H1 (cell line): ENCODE measurements at regions not wholly inside any gene's neighbourhood (a gene's known extent, or its start where the extent isn't known, plus 50 kb on each side); places are given as distances from the start of the nearest gene placed in this dataset.

Source experiments
- CTCF ChIA-PET: fragments of 300-600 bp; sonication (Branson Sonifier 250); formaldehyde crosslinking; loops from one replicate; lab custom pipeline; 2021; ENCODE audit not compliant: partially characterized antibody; lab: Charles Lee
- POLR2A ChIA-PET: fragments of 300-600 bp; sonication (Branson Sonifier 250); formaldehyde crosslinking; loops from one replicate; lab custom pipeline; 2021; ENCODE audit warnings: inconsistent platforms; ENCODE audit not compliant: partially characterized antibody; lab: Charles Lee
- DNase-seq, 2 experiments: peaks; one replicate each; pipeline versions ENCODE4 v3.0.0 to v3.0.0-alpha.2; 2010 to 2022; ENCODE audit warnings: low spot score in 2 of 2, low read depth in 1 of 2, mixed read lengths in 1 of 2
- FAIRE-seq: peaks from 2 replicates; lab custom pipeline; 2011; peaks lifted over from hg19 to GRCh38; lab: Jason Lieb, UNC
- H2AFZ ChIP-seq: 2 replicates; pipeline ENCODE4 v1.8.1; 2012; ENCODE audit warnings: low read length, inconsistent platforms
- H2AK5ac ChIP-seq: 2 replicates; pipeline ENCODE4 v1.6.1; 2013; ENCODE audit warnings: low read depth, low read length
- H2BK120ac ChIP-seq: replicated peaks from 2 replicates; pipeline ENCODE3; 2013; ENCODE audit warnings: low read depth, low read length, inconsistent platforms
- H2BK12ac ChIP-seq: 2 replicates; pipeline ENCODE4 v1.6.1; 2013; ENCODE audit warnings: low read depth, low read length
- H2BK15ac ChIP-seq: 2 replicates; pipeline ENCODE4 v1.6.1; 2013; ENCODE audit warnings: low read length
- H2BK20ac ChIP-seq: 2 replicates; pipeline ENCODE4 v1.6.1; 2013; ENCODE audit warnings: low read length
- H2BK5ac ChIP-seq: 2 replicates; pipeline ENCODE4 v1.6.1; 2013; ENCODE audit warnings: low read depth, low read length
- H3K14ac ChIP-seq: 2 replicates; pipeline ENCODE4 v1.6.1; 2013; ENCODE audit warnings: inconsistent platforms; ENCODE audit not compliant: insufficient read length
- H3K18ac ChIP-seq: 2 replicates; pipeline ENCODE4 v1.6.1; 2013; ENCODE audit warnings: low read length; ENCODE audit errors: extremely low read depth
- H3K23ac ChIP-seq: 2 replicates; pipeline ENCODE4 v1.6.1; 2013; ENCODE audit warnings: inconsistent platforms; ENCODE audit not compliant: insufficient read length
- H3K23me2 ChIP-seq: 2 replicates; pipeline ENCODE4 v1.6.1; 2013; ENCODE audit warnings: low read depth, low read length
- H3K27ac ChIP-seq: 2 replicates; pipeline ENCODE4 v1.6.1; 2011; ENCODE audit warnings: low read depth, low read length, inconsistent platforms
- H3K27me3 ChIP-seq, 4 experiments: replicated peaks in 1 of 4; 1 replicate in 1 of 4; 2 replicates in 3 of 4; pipeline versions ENCODE4 v1.6.1 to v1.8.1; 2011 to 2013; ENCODE audit warnings: low read length in 3 of 4, mild to moderate bottlenecking in 3 of 4, inconsistent platforms in 2 of 4, mixed read lengths in 2 of 4, moderate library complexity in 1 of 4; ENCODE audit not compliant: control insufficient read depth in 3 of 4, insufficient read depth in 3 of 4; ENCODE audit errors: extremely low read depth in 1 of 4
- H3K36me3 ChIP-seq, 4 experiments: 2 replicates each; pipeline versions ENCODE4 v1.6.1 to v1.8.1; 2011 to 2013; ENCODE audit warnings: mild to moderate bottlenecking in 4 of 4, low read length in 3 of 4, moderate library complexity in 2 of 4, control low read depth in 1 of 4, inconsistent platforms in 1 of 4; ENCODE audit not compliant: insufficient read depth in 4 of 4, control insufficient read depth in 2 of 4
- H3K4ac ChIP-seq: replicated peaks from 2 replicates; pipeline ENCODE3; 2013; ENCODE audit warnings: low read length, low read depth, mixed read lengths, inconsistent platforms; ENCODE audit not compliant: insufficient read length
- H3K4me1 ChIP-seq, 4 experiments: replicated peaks in 1 of 4; 1 replicate in 1 of 4; 2 replicates in 3 of 4; pipeline versions ENCODE4 v1.6.1 to v1.8.1; 2011 to 2013; ENCODE audit warnings: low read length in 3 of 4, inconsistent platforms in 2 of 4, mixed read lengths in 1 of 4; ENCODE audit not compliant: insufficient read depth in 4 of 4, control insufficient read depth in 3 of 4
- H3K4me2 ChIP-seq, 2 experiments: 2 replicates each; pipeline versions ENCODE4 v1.6.1 to v1.8.1; 2011 to 2013; ENCODE audit warnings: low read depth in 2 of 2, low read length in 2 of 2, control low read depth in 1 of 2, inconsistent platforms in 1 of 2, mild to moderate bottlenecking in 1 of 2; ENCODE audit not compliant: insufficient read depth in 1 of 2
- H3K4me3 ChIP-seq, 4 experiments: fragments of 200-600, 300-600 bp in 1 of 4; sonication (generic), shearing (Covaris generic), sonication (Bioruptor Twin) in 1 of 4; 2 replicates each; pipeline versions ENCODE4 v1.5.1 to v1.8.1; 2011 to 2016; ENCODE audit warnings: low read length in 4 of 4, low read depth in 3 of 4, control low read depth in 2 of 4, inconsistent platforms in 2 of 4, mild to moderate bottlenecking in 2 of 4, mixed read lengths in 1 of 4, moderate library complexity in 1 of 4; ENCODE audit not compliant: insufficient read depth in 2 of 4; ENCODE audit errors: extremely low read depth in 1 of 4
- H3K56ac ChIP-seq: replicated peaks from 2 replicates; pipeline ENCODE3; 2013; ENCODE audit warnings: low read depth, mild to moderate bottlenecking, mixed read lengths, low read length, inconsistent platforms; ENCODE audit not compliant: insufficient read length
- H3K79me1 ChIP-seq: 2 replicates; pipeline ENCODE4 v1.6.1; 2013; ENCODE audit warnings: low read depth, low read length, control low read depth
- H3K79me2 ChIP-seq, 2 experiments: 2 replicates each; pipeline versions ENCODE4 v1.6.1 to v1.8.1; 2012 to 2013; ENCODE audit warnings: low read length in 2 of 2, mild to moderate bottlenecking in 2 of 2, inconsistent platforms in 1 of 2; ENCODE audit not compliant: insufficient read depth in 2 of 2, control insufficient read depth in 1 of 2
- H3K9ac ChIP-seq, 4 experiments: replicated peaks in 1 of 4; 1 replicate in 1 of 4; 2 replicates in 3 of 4; pipeline versions ENCODE4 v1.6.1 to v1.8.1; 2011 to 2013; ENCODE audit warnings: low read depth in 3 of 4, low read length in 3 of 4, control low read depth in 2 of 4, mild to moderate bottlenecking in 2 of 4, moderate library complexity in 2 of 4, inconsistent platforms in 1 of 4; ENCODE audit errors: extremely low read depth in 1 of 4
- H3K9me3 ChIP-seq, 2 experiments: 2 replicates each; pipeline versions ENCODE4 v1.6.1 to v1.8.1; 2012 to 2013; ENCODE audit warnings: mild to moderate bottlenecking in 2 of 2, moderate library complexity in 2 of 2, control low read depth in 1 of 2, inconsistent platforms in 1 of 2, low read depth in 1 of 2, low read length in 1 of 2, mixed read lengths in 1 of 2; ENCODE audit not compliant: insufficient read depth in 2 of 2
- H4K20me1 ChIP-seq, 2 experiments: replicated peaks in 1 of 2; 2 replicates each; pipeline versions ENCODE3 to v1.8.1; 2011 to 2013; ENCODE audit warnings: inconsistent platforms in 2 of 2, low read length in 2 of 2, mild to moderate bottlenecking in 1 of 2; ENCODE audit not compliant: insufficient read depth in 2 of 2, control insufficient read depth in 1 of 2
- H4K5ac ChIP-seq: 2 replicates; pipeline ENCODE4 v1.6.1; 2013; ENCODE audit warnings: low read length, low read depth, mixed read lengths, inconsistent platforms; ENCODE audit not compliant: insufficient read length
- H4K8ac ChIP-seq: 2 replicates; pipeline ENCODE4 v1.8.0; 2013; ENCODE audit warnings: mild to moderate bottlenecking, moderate library complexity, low read length, inconsistent platforms; ENCODE audit not compliant: insufficient read depth; ENCODE audit errors: extremely low read depth
- H4K91ac ChIP-seq: replicated peaks from 2 replicates; pipeline ENCODE3; 2013; ENCODE audit warnings: low read length, mixed read lengths, inconsistent platforms; ENCODE audit not compliant: insufficient read length
- ATF3 ChIP-seq: IDR thresholded peaks from 2 replicates; pipeline ENCODE4 v1.6.1; 2011; ENCODE audit warnings: low read depth, mild to moderate bottlenecking, low read length; ENCODE audit not compliant: insufficient read depth
- EZH2 ChIP-seq: fragments of 200-600 bp; sonication (generic); IDR thresholded peaks from 2 replicates; pipeline ENCODE4 v1.7.1; 2012; ENCODE audit warnings: low read depth, mild to moderate bottlenecking, moderate library complexity, low read length, inconsistent platforms; ENCODE audit not compliant: severe bottlenecking
- HDAC2 ChIP-seq, 2 experiments: fragments of 300-600 bp in 1 of 2; sonication (generic) in 1 of 2; IDR thresholded peaks; 2 replicates each; pipeline ENCODE4 v1.6.1; 2011 to 2012; ENCODE audit warnings: low read depth in 2 of 2, low read length in 2 of 2, mild to moderate bottlenecking in 2 of 2, moderate library complexity in 2 of 2, borderline replicate concordance in 1 of 2, inconsistent platforms in 1 of 2
- PHF8 ChIP-seq: fragments of 200-600 bp; sonication (generic); conservative IDR thresholded peaks from 2 replicates; pipeline ENCODE4 v1.7.1; 2012; ENCODE audit warnings: low read depth, mild to moderate bottlenecking, inconsistent platforms, low read length, moderate library complexity
- POLR2AphosphoS5 ChIP-seq: IDR thresholded peaks from 2 replicates; pipeline ENCODE4 v1.6.1; 2011; ENCODE audit warnings: low read depth, low read length
- RAD21 ChIP-seq, 2 experiments: IDR thresholded peaks in 1 of 2; conservative IDR thresholded peaks in 1 of 2; 2 replicates each; pipeline ENCODE4 v1.6.1; 2011; ENCODE audit warnings: low read depth in 2 of 2, low read length in 2 of 2, improper control_type of control experiment in 1 of 2, inconsistent platforms in 1 of 2, mild to moderate bottlenecking in 1 of 2, moderate library complexity in 1 of 2
- YY1 ChIP-seq: IDR thresholded peaks from 2 replicates; pipeline ENCODE4 v1.6.1; 2011; ENCODE audit warnings: low read depth, mild to moderate bottlenecking, low read length
- WGBS, 2 experiments: shearing (Covaris generic) in 1 of 2; methylation state at CpG; one replicate each; pipeline versions ENCODE4 v1.1.6 to v1.1.7; 2013 to 2015; ENCODE audit warnings: low lambda C conversion rate in 2 of 2, mixed read lengths in 2 of 2, inconsistent platforms in 1 of 2, low coverage in 1 of 2, missing lambda C conversion rate in 1 of 2; ENCODE audit not compliant: insufficient replicate concordance in 2 of 2, insufficient coverage in 1 of 2, insufficient read length in 1 of 2; ENCODE audit errors: extremely low coverage in 1 of 2, missing lambda C conversion rate in 1 of 2; 5-methylcytosine and 5-hydroxymethylcytosine counted together

DNA sequence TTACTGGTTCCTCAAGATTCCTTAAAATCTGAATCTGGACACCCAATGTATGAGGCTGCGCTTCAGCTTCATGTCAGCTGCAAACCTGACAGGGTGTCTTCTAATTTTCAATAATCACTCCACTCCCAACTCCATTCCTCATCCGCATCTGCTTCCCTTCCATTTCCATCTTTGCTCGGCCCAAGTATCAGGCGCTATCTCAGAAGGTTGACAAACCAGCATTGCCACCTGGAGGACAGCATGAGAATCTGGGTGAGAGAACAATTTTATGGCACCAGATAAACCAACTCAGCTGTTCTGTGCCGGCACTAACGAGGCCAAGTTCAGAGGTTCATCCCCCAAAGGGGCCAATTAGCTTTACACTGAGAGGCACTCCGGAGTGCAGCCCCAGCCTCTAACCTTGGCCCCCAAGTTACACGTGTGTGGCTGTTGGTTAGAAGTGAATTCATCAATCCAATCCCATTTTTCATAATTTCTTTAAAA is 79.1 kb upstream of the LMO2 start:
- no peak overlapping the region for H2BK20ac ChIP-seq
- H3K9me3 ChIP-seq, result no peaks in the 10 kb centered on the region
- H4K91ac ChIP-seq, result no peak overlapping the region
- no peaks in the 10 kb centered on the region for H4K20me1 ChIP-seq
- ChIA-PET POLR2A (interaction anchor here (1.4 kb wide), 1 partner anchor 10 kb away, joined by 3 read pairs; no protein-coding TSS in a partner anchor), CTCF (interaction anchor here (0.6 to 19.3 kb wide), 38 partner anchors 9 to 1345 kb away, joined by 3 to 326 read pairs (median 5); no protein-coding TSS in a partner anchor)
- H2AFZ ChIP-seq, result peak overlapping the region; percentile 42; the same call in 1 of the 2 replicates
- H2BK12ac ChIP-seq, result no peak overlapping the region
- H3K27me3 ChIP-seq, result no peaks in the 10 kb centered on the region
- H3K4me3 ChIP-seq, result no peak overlapping the region
- peak in 1 of 2 experiments; percentile 53 for DNase-seq
- H3K23me2 ChIP-seq, result no peaks in the 10 kb centered on the region
- no peak overlapping the region for H3K4me2 ChIP-seq
- H2BK5ac ChIP-seq, result no peak overlapping the region
- H3K9ac ChIP-seq, result no peak overlapping the region
- no peak overlapping the region for H3K14ac ChIP-seq
- no peak overlapping the region for H4K5ac ChIP-seq
- H3K79me1 ChIP-seq, result no peaks in the 10 kb centered on the region
- 38 to 100% methylated on average over 1 to 8 of the region's 8 CpGs for WGBS, 2 experiments
- no peak overlapping the region for H3K23ac ChIP-seq
- H4K8ac ChIP-seq, result no peak overlapping the region
- peak; percentile 52 for FAIRE-seq
- H3K18ac ChIP-seq, result no peak overlapping the region
- H2BK15ac ChIP-seq, result no peak overlapping the region
- H3K36me3 ChIP-seq, result no peaks in the 10 kb centered on the region
- H3K4me1 ChIP-seq, result no peaks in the 10 kb centered on the region
- H3K4ac ChIP-seq, result no peak overlapping the region
- no peak overlapping the region for H2BK120ac ChIP-seq
- no peak overlapping the region for H3K56ac ChIP-seq
- no peak overlapping the region for H3K27ac ChIP-seq
- H2AK5ac ChIP-seq, result no peak overlapping the region
- no peaks in the 10 kb centered on the region for H3K79me2 ChIP-seq
- TF ChIP-seq ATF3, result no peak
- peak; percentile 96 to 97 for TF ChIP-seq RAD21 (IDR thresholded peaks at IDR 0.05 in 1 of 2, conservative IDR thresholded peaks at IDR 0.05 in 1 of 2; ENCODE audit: low read depth in 2 of 2, low read length in 2 of 2)
- TF ChIP-seq YY1, result 0 out of 2 replicates have a peak, but pooled peaks have one; percentile 23
- no peak for TF ChIP-seq EZH2
- no peak for TF ChIP-seq PHF8
- TF ChIP-seq POLR2AphosphoS5, result no peak
- TF ChIP-seq HDAC2 (IDR thresholded peaks at IDR 0.05; ENCODE audit: borderline replicate concordance in 1 of 2, low read depth in 2 of 2, low read length in 2 of 2), result no peak
